Vagina (tissue), 2 donors: ENCODE measurements at regions not wholly inside any gene's neighbourhood (a gene's known extent, or its start where the extent isn't known, plus 50 kb on each side); places are given as distances from the start of the nearest gene placed in this dataset.

Experiments used
- DNase-seq, 2 donors: peaks; one replicate each; pipeline ENCODE4 v3.0.0-alpha.2; 2017; ENCODE audit errors: extremely low spot score in 2 of 2
- H3K27ac ChIP-seq: fragments of 200-600 bp; sonication (generic); one replicate; pipeline ENCODE4 v1.5.1; 2019
- H3K27me3 ChIP-seq: fragments of 200-600 bp; sonication (generic); one replicate; pipeline ENCODE4 v1.5.1; 2019
- H3K36me3 ChIP-seq, 2 donors: fragments of 200-600 bp; sonication (generic); one replicate each; pipeline ENCODE4 v1.5.1; 2017 to 2019
- H3K4me1 ChIP-seq: fragments of 200-600 bp; sonication (generic); one replicate; pipeline ENCODE4 v1.5.1; 2019
- H3K4me3 ChIP-seq, 2 donors: fragments of 200-600 bp; sonication (generic); 1 replicate in 1 of 2; 2 replicates in 1 of 2; pipeline ENCODE4 v1.5.1; 2016 to 2019
- H3K9me3 ChIP-seq: fragments of 200-600 bp; sonication (generic); one replicate; pipeline ENCODE4 v1.5.1; 2019
- CTCF ChIP-seq, 3 experiments: fragments of 450-650 bp in 2 of 3; fragments of 200-600 bp in 1 of 3; sonication (generic) in 1 of 3; IDR thresholded peaks; one replicate each; pipeline ENCODE4 v1.5.1; 2017 to 2019; ENCODE audit warnings: antibody characterized with exemption in 3 of 3, mild to moderate bottlenecking in 2 of 3, moderate library complexity in 2 of 3
- POLR2A ChIP-seq, 2 donors: fragments of 450-650 bp; IDR thresholded peaks; one replicate each; pipeline ENCODE4 v1.6.1; 2017; ENCODE audit warnings: antibody characterized with exemption in 2 of 2, mild to moderate bottlenecking in 2 of 2, moderate library complexity in 2 of 2
- POLR2AphosphoS5 ChIP-seq, 2 donors: sonication (generic); formaldehyde crosslinking; IDR thresholded peaks; one replicate each; pipeline ENCODE4 v1.9.0; 2017; ENCODE audit warnings: antibody characterized with exemption in 2 of 2, mild to moderate bottlenecking in 2 of 2, low read depth in 1 of 2; ENCODE audit not compliant: insufficient read depth in 1 of 2
- intact Hi-C: fragments of 100-400 bp; cut with DNase I; formaldehyde crosslinking; loops from one replicate; pipeline ENCODE4 v1.15.1; 2023

DNA sequence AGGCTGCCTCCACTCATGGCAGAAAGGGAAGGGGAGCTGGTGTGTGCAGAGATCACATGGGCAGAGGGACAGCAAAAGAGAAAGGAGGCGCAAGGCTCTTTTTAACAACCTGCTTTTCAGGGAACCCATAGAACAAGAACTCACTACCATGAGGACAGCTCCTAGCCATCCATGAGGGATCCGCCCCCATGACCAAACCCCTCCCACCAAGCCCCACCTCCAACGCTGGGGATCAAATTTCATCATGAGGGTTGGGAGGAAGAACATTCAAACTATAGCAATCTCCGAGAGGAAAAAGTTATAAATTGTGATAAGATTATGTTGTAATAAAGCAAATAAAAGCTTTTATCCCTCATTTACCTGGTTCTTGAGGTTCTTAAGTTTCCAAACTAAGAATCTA is 84.7 kb upstream of the LMCD1 start:
- Histone ChIP-seq H3K4me3 (no peak overlapping the region), H3K4me1 (no peaks in the 10 kb centered on the region), H3K36me3 (no peaks in the 10 kb centered on the region), H3K27me3 (no peaks in the 10 kb centered on the region), H3K27ac (no peak overlapping the region), H3K9me3 (no peaks in the 10 kb centered on the region)
- TF ChIP-seq POLR2A (IDR thresholded peaks at IDR 0.05) (no peak), POLR2AphosphoS5 (IDR thresholded peaks at IDR 0.05; ENCODE audit: insufficient read depth in 1 of 2, low read depth in 1 of 2) (no peak), CTCF (IDR thresholded peaks at IDR 0.05) (no peak)
- intact Hi-C loops = no loop called here
- DNase-seq = no peak

GRCh38 chr3:8420612-8421011 is 81.0 kb upstream of the LMCD1 start:
- H3K4me3 ChIP-seq = no peak overlapping the region
- H3K27ac ChIP-seq = no peak overlapping the region
- H3K4me1 ChIP-seq = no peaks in the 10 kb centered on the region
- TF ChIP-seq POLR2AphosphoS5 (IDR thresholded peaks at IDR 0.05; ENCODE audit: insufficient read depth in 1 of 2, low read depth in 1 of 2) = no peak
- no peak for TF ChIP-seq POLR2A (IDR thresholded peaks at IDR 0.05)
- TF ChIP-seq CTCF (IDR thresholded peaks at IDR 0.05) = no peak
- H3K36me3 ChIP-seq = no peaks in the 10 kb centered on the region
- intact Hi-C loops = no loop called here
- no peaks in the 10 kb centered on the region for H3K27me3 ChIP-seq
- H3K9me3 ChIP-seq = peaks cover 3% of the 10 kb centered on the region
- no peak for DNase-seq

DNA sequence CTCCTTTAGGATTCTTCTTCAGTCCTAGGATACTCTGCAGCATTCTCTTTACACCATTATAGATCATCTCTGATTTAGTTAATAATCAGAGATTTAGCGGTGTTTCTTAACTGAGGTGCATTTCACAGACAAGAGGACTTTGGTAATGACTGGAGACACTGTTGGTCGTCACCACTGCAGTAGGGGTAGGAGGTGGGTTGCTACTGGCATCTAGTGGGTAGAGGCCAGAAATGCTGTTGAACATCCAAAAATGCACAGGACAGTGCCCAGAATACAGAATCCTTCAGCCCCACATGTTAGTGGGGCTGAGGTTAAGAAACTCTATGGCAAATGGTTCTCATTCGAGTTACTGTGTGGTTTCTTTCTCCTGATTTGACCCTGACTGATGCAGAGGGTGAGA is 80.4 kb upstream of the LMCD1 start:
- H3K27ac ChIP-seq = no peak overlapping the region

GRCh38 chr3:8421711-8422110 is 79.9 kb upstream of the LMCD1 start:
- H3K27ac ChIP-seq = no peak overlapping the region
- no peak overlapping the region for H3K4me3 ChIP-seq
- TF ChIP-seq POLR2AphosphoS5 (IDR thresholded peaks at IDR 0.05; ENCODE audit: insufficient read depth in 1 of 2, low read depth in 1 of 2) = no peak
- no peak for TF ChIP-seq CTCF (IDR thresholded peaks at IDR 0.05)
- no peak for TF ChIP-seq POLR2A (IDR thresholded peaks at IDR 0.05)
- H3K27me3 ChIP-seq = no peaks in the 10 kb centered on the region
- H3K36me3 ChIP-seq = no peaks in the 10 kb centered on the region
- intact Hi-C loops = no loop called here
- peaks cover 3% of the 10 kb centered on the region for H3K9me3 ChIP-seq
- no peaks in the 10 kb centered on the region for H3K4me1 ChIP-seq
- DNase-seq = no peak

More for the DNA sequence above, 80.4 kb upstream of the LMCD1 start:
- no peak for DNase-seq
- Histone ChIP-seq H3K9me3 (peaks cover 3% of the 10 kb centered on the region), H3K36me3 (no peaks in the 10 kb centered on the region), H3K27me3 (no peaks in the 10 kb centered on the region), H3K4me1 (no peaks in the 10 kb centered on the region), H3K4me3 (no peak overlapping the region)
- TF ChIP-seq CTCF (IDR thresholded peaks at IDR 0.05) (no peak), POLR2A (IDR thresholded peaks at IDR 0.05) (no peak), POLR2AphosphoS5 (IDR thresholded peaks at IDR 0.05; ENCODE audit: insufficient read depth in 1 of 2, low read depth in 1 of 2) (no peak)
- intact Hi-C loops = no loop called here

DNA sequence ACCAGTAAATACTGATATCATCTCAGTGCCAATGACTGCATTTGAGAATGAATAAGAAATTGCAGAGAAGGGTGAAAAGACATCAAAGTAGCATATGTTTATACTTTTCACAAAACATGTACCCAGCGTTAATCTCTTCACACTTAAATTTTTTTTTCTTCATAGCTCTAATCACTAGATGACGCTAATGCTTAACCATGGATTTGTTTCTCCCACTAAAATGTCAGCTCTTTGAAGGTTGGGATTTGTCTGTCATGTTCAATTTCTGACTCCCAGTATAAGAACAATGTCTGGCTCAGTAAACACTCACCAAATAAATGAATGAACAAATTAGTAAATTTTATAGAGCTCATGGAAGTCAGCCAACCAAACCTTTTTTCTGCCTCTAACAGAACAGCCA is 78.3 kb upstream of the LMCD1 start:
- no peak for TF ChIP-seq POLR2AphosphoS5 (IDR thresholded peaks at IDR 0.05; ENCODE audit: insufficient read depth in 1 of 2, low read depth in 1 of 2)
- TF ChIP-seq CTCF (IDR thresholded peaks at IDR 0.05) = no peak
- no peak for TF ChIP-seq POLR2A (IDR thresholded peaks at IDR 0.05)
- H3K27me3 ChIP-seq = no peaks in the 10 kb centered on the region
- H3K27ac ChIP-seq = no peak overlapping the region
- H3K36me3 ChIP-seq = no peaks in the 10 kb centered on the region
- no peak for DNase-seq
- intact Hi-C loops = no loop called here
- no peak overlapping the region for H3K4me3 ChIP-seq
- peaks cover 3% of the 10 kb centered on the region for H3K9me3 ChIP-seq
- H3K4me1 ChIP-seq = no peaks in the 10 kb centered on the region
